GM12873 (cell line): ENCODE measurements at regions not wholly inside any gene's neighbourhood (a gene's known extent, or its start where the extent isn't known, plus 50 kb on each side); places are given as distances from the start of the nearest gene placed in this dataset.

Source experiments
- CTCF ChIP-seq: IDR thresholded peaks from 2 replicates; pipeline ENCODE4 v1.5.1; 2012; ENCODE audit warnings: low read depth, mild to moderate bottlenecking, moderate library complexity, low read length, control low read depth; ENCODE audit not compliant: insufficient read depth; ENCODE audit errors: missing control alignments

- no peak for TF ChIP-seq CTCF
Measured at GRCh38 chr4:22070256-22070655, 121.7 kb upstream of the KCNIP4 start.

GRCh38 chr4:22063613-22064012 is 115.0 kb upstream of the KCNIP4 start:
- TF ChIP-seq CTCF = no peak

- TF ChIP-seq CTCF = no peak
Measured at GRCh38 chr4:22062676-22063075, 114.1 kb upstream of the KCNIP4 start.

GRCh38 chr4:22055954-22056353 is 107.4 kb upstream of the KCNIP4 start:
- no peak for TF ChIP-seq CTCF

GRCh38 chr4:22052076-22052475 is 103.5 kb upstream of the KCNIP4 start:
- TF ChIP-seq CTCF = no peak

- TF ChIP-seq CTCF = no peak
Measured at GRCh38 chr4:22048323-22048722, 99.8 kb upstream of the KCNIP4 start.

GRCh38 chr4:22047793-22048192 is 99.2 kb upstream of the KCNIP4 start:
- no peak for TF ChIP-seq CTCF
